IMR-90 (cell line): ENCODE measurements at regions not wholly inside any gene's neighbourhood (a gene's known extent, or its start where the extent isn't known, plus 50 kb on each side); places are given as distances from the start of the nearest gene placed in this dataset.

Experiments used
- BHLHE40 ChIP-seq: fragments of 150-350 bp; IDR thresholded peaks from 2 replicates; pipeline ENCODE4 v1.6.1; 2016; ENCODE audit warnings: mild to moderate bottlenecking, low read depth, low read length
- CEBPB ChIP-seq: IDR thresholded peaks from 2 replicates; pipeline ENCODE4 v1.6.1; 2012; ENCODE audit warnings: low read depth, low read length, improper control_type of control experiment
- CHD1 ChIP-seq: IDR thresholded peaks from 2 replicates; pipeline ENCODE4 v1.6.1; 2012; ENCODE audit warnings: low read depth, low read length, improper control_type of control experiment
- CTCF ChIP-seq: conservative IDR thresholded peaks from 2 replicates; pipeline ENCODE4 v1.5.1; 2012; ENCODE audit warnings: mild to moderate bottlenecking, low read depth, low read length, improper control_type of control experiment
- ELK1 ChIP-seq: fragments of 150-350 bp; IDR thresholded peaks from 2 replicates; pipeline ENCODE4 v1.6.1; 2016; ENCODE audit warnings: low read depth, mild to moderate bottlenecking, low read length, moderate library complexity, borderline replicate concordance
- POLR2A ChIP-seq: IDR thresholded peaks from 2 replicates; pipeline ENCODE4 v1.6.1; 2012; ENCODE audit warnings: mild to moderate bottlenecking, low read depth, low read length
- RAD21 ChIP-seq: IDR thresholded peaks from 2 replicates; pipeline ENCODE4 v1.6.1; 2012; ENCODE audit warnings: low read length, improper control_type of control experiment
- RCOR1 ChIP-seq: IDR thresholded peaks from 2 replicates; pipeline ENCODE4 v1.6.1; 2012; ENCODE audit warnings: mild to moderate bottlenecking, low read length, improper control_type of control experiment; ENCODE audit not compliant: insufficient replicate concordance
- USF2 ChIP-seq: fragments of 150-350 bp; IDR thresholded peaks from 2 replicates; pipeline ENCODE4 v1.6.1; 2017; ENCODE audit warnings: mild to moderate bottlenecking, antibody characterized with exemption, low read length, low read depth

GRCh38 chr13:59279028-59279427 lies 884.7 kb downstream of the DIAPH3 start:
- TF ChIP-seq CTCF (no peak), CHD1 (no peak), CEBPB (no peak), POLR2A (no peak), BHLHE40 (no peak), ELK1 (no peak), RCOR1 (no peak), RAD21 (no peak), USF2 (no peak)
